GM19240 (cell line): ENCODE measurements at regions not wholly inside any gene's neighbourhood (a gene's known extent, or its start where the extent isn't known, plus 50 kb on each side); places are given as distances from the start of the nearest gene placed in this dataset.
"Not testable (repeated sequence)": the region's sequence is repeated elsewhere in the genome, so short reads cannot be mapped to it uniquely, and the experiment has no call there.

Source experiments
- DNase-seq: peaks from one replicate; pipeline ENCODE4 v3.0.0; 2011; ENCODE audit warnings: low spot score; ENCODE audit not compliant: insufficient read length

- DNase-seq = no peak
These were observed 322.0 kb upstream of the HTR1E start for GRCh38 chr6:86615299-86615698.

- no peak for DNase-seq
These were observed 327.6 kb upstream of the HTR1E start for GRCh38 chr6:86609549-86610388.

- not testable (repeated sequence) for DNase-seq
These were observed 334.0 kb upstream of the HTR1E start for GRCh38 chr6:86603364-86603763.

GRCh38 chr6:86602093-86602492 lies 335.2 kb upstream of the HTR1E start:
- not testable (repeated sequence) for DNase-seq

- DNase-seq = not testable (repeated sequence)
These were observed 338.4 kb upstream of the HTR1E start for GRCh38 chr6:86598969-86599368.

GRCh38 chr6:86595641-86596040 lies 341.7 kb upstream of the HTR1E start:
- no peak for DNase-seq

GRCh38 chr6:86586195-86586594 lies 351.1 kb upstream of the HTR1E start:
- DNase-seq = no peak

GRCh38 chr6:86581833-86582232 lies 355.5 kb upstream of the HTR1E start:
- no peak for DNase-seq

- DNase-seq = no peak
These were observed 374.1 kb upstream of the HTR1E start for GRCh38 chr6:86563197-86563596.

GRCh38 chr6:86558318-86558717 lies 379.0 kb upstream of the HTR1E start:
- DNase-seq = no peak

- no peak for DNase-seq
These were observed 400.0 kb upstream of the HTR1E start for GRCh38 chr6:86537292-86537861.

GRCh38 chr6:86536121-86536520 lies 401.2 kb upstream of the HTR1E start:
- DNase-seq = no peak

GRCh38 chr6:86535100-86535499 lies 402.2 kb upstream of the HTR1E start:
- DNase-seq = no peak

- DNase-seq = no peak
These were observed 407.7 kb upstream of the HTR1E start for GRCh38 chr6:86529635-86530034.

- no peak for DNase-seq
These were observed 411.1 kb upstream of the HTR1E start for GRCh38 chr6:86526238-86526637.

- no peak for DNase-seq
These were observed 421.2 kb upstream of the HTR1E start for GRCh38 chr6:86516087-86516486.

- DNase-seq = no peak
These were observed 425.4 kb upstream of the HTR1E start for GRCh38 chr6:86511962-86512361.

GRCh38 chr6:86508230-86508629 lies 429.1 kb upstream of the HTR1E start:
- no peak for DNase-seq

- DNase-seq = no peak
These were observed 434.8 kb upstream of the HTR1E start for GRCh38 chr6:86502497-86502896.

GRCh38 chr6:86500035-86500434 lies 437.3 kb upstream of the HTR1E start:
- DNase-seq = no peak

- not testable (repeated sequence) for DNase-seq
These were observed 448.3 kb upstream of the HTR1E start for GRCh38 chr6:86489042-86489441.

GRCh38 chr6:86487660-86488221 lies 449.6 kb upstream of the HTR1E start:
- no peak for DNase-seq

- DNase-seq = not testable (repeated sequence)
These were observed 459.0 kb upstream of the HTR1E start for GRCh38 chr6:86478316-86478715.
